Fibroblast of lung (primary cell): ENCODE measurements at regions not wholly inside any gene's neighbourhood (a gene's known extent, or its start where the extent isn't known, plus 50 kb on each side); places are given as distances from the start of the nearest gene placed in this dataset.
"Not testable (repeated sequence)": the region's sequence is repeated elsewhere in the genome, so short reads cannot be mapped to it uniquely, and the experiment has no call there.

Experiments
- DNase-seq, 2 donors: peaks; one replicate each; pipeline versions ENCODE4 v3.0.0 to v3.0.0-alpha.2; 2010; ENCODE audit warnings: low read depth in 2 of 2
- H2AFZ ChIP-seq: 2 replicates; pipeline ENCODE4 v1.5.1; 2012; ENCODE audit warnings: low read length, control low read depth, inconsistent platforms
- H3K27ac ChIP-seq: 2 replicates; pipeline ENCODE4 v1.5.1; 2011; ENCODE audit warnings: low read length, control low read depth; ENCODE audit not compliant: insufficient read depth
- H3K27me3 ChIP-seq: 2 replicates; pipeline ENCODE4 v1.5.1; 2011; ENCODE audit warnings: mild to moderate bottlenecking, low read length; ENCODE audit not compliant: control insufficient read depth, insufficient read depth
- H3K36me3 ChIP-seq: 2 replicates; pipeline ENCODE4 v1.5.1; 2011; ENCODE audit warnings: low read length; ENCODE audit not compliant: control insufficient read depth, insufficient read depth
- H3K4me1 ChIP-seq: 2 replicates; pipeline ENCODE4 v1.5.1; 2011; ENCODE audit warnings: low read length; ENCODE audit not compliant: control insufficient read depth, insufficient read depth; ENCODE audit errors: extremely low read depth
- H3K4me2 ChIP-seq: 2 replicates; pipeline ENCODE4 v1.5.1; 2011; ENCODE audit warnings: low read length, control low read depth; ENCODE audit not compliant: insufficient read depth; ENCODE audit errors: extremely low read depth
- H3K4me3 ChIP-seq, 4 experiments: fragments of 200-600 bp in 1 of 4; sonication (generic) in 1 of 4; replicated peaks in 1 of 4; 2 replicates each; pipeline ENCODE4 v1.5.1; 2011 to 2016; ENCODE audit warnings: low read length in 4 of 4, low read depth in 3 of 4, mild to moderate bottlenecking in 3 of 4, control low read depth in 2 of 4, inconsistent platforms in 1 of 4, mixed read lengths in 1 of 4; ENCODE audit not compliant: insufficient read depth in 1 of 4; ENCODE audit errors: control extremely low read depth in 1 of 4
- H3K79me2 ChIP-seq: 2 replicates; pipeline ENCODE4 v1.5.1; 2012; ENCODE audit warnings: mild to moderate bottlenecking, low read length, inconsistent platforms; ENCODE audit not compliant: control insufficient read depth, insufficient read depth
- H3K9ac ChIP-seq: 2 replicates; pipeline ENCODE4 v1.5.1; 2011; ENCODE audit warnings: mild to moderate bottlenecking, low read length, control low read depth; ENCODE audit not compliant: insufficient read depth
- H3K9me3 ChIP-seq: 2 replicates; pipeline ENCODE4 v1.5.1; 2012; ENCODE audit warnings: low read depth, low read length; ENCODE audit not compliant: control insufficient read depth, insufficient read depth
- H4K20me1 ChIP-seq: 2 replicates; pipeline ENCODE4 v1.5.1; 2011; ENCODE audit warnings: low read length; ENCODE audit not compliant: control insufficient read depth, insufficient read depth; ENCODE audit errors: extremely low read depth
- CTCF ChIP-seq, 2 donors: IDR thresholded peaks in 1 of 2; conservative IDR thresholded peaks in 1 of 2; 1 replicate in 1 of 2; 2 replicates in 1 of 2; pipeline ENCODE4 v1.5.1; 2011 to 2012; ENCODE audit warnings: low read length in 2 of 2, control low read depth in 1 of 2, inconsistent platforms in 1 of 2, low read depth in 1 of 2, mild to moderate bottlenecking in 1 of 2
- EZH2 ChIP-seq: IDR thresholded peaks from 2 replicates; pipeline ENCODE4 v1.5.1; 2012; ENCODE audit warnings: low read length, control low read depth, mild to moderate bottlenecking; ENCODE audit errors: missing control alignments

- Histone ChIP-seq H3K9ac (no peak overlapping the region), H3K4me3 (no peak overlapping the region), H3K9me3 (no peaks in the 10 kb centered on the region), H3K36me3 (no peaks in the 10 kb centered on the region), H3K4me2 (no peak overlapping the region), H3K79me2 (no peaks in the 10 kb centered on the region), H3K4me1 (no peaks in the 10 kb centered on the region), H4K20me1 (no peaks in the 10 kb centered on the region), H3K27me3 (peaks cover 4% of the 10 kb centered on the region), H2AFZ (no peak overlapping the region), H3K27ac (no peak overlapping the region)
- DNase-seq: peak in 1 of 2 donors; percentile 91
- TF ChIP-seq EZH2: no peak
- no peak for TF ChIP-seq CTCF (conservative IDR thresholded peaks at IDR 0.05 in 1 of 2, IDR thresholded peaks at IDR 0.05 in 1 of 2; ENCODE audit: low read depth in 1 of 2, low read length in 2 of 2)
Observed at GRCh38 chr12:25352083-25352918, 101.6 kb upstream of the KRAS start.

GRCh38 chr12:25348593-25348895, 97.8 kb upstream of the KRAS start:
- DNase-seq: no peak
- Histone ChIP-seq H3K27me3 (peaks cover 4% of the 10 kb centered on the region), H3K36me3 (no peaks in the 10 kb centered on the region), H2AFZ (no peak overlapping the region), H3K4me2 (no peak overlapping the region), H3K27ac (no peak overlapping the region), H3K4me3 (no peak overlapping the region), H4K20me1 (no peaks in the 10 kb centered on the region), H3K4me1 (no peaks in the 10 kb centered on the region), H3K9ac (no peak overlapping the region), H3K79me2 (no peaks in the 10 kb centered on the region), H3K9me3 (no peaks in the 10 kb centered on the region)
- TF ChIP-seq CTCF (conservative IDR thresholded peaks at IDR 0.05 in 1 of 2, IDR thresholded peaks at IDR 0.05 in 1 of 2; ENCODE audit: low read depth in 1 of 2, low read length in 2 of 2) (no peak), EZH2 (no peak)

- Histone ChIP-seq H4K20me1 (no peaks in the 10 kb centered on the region), H3K4me2 (no peak overlapping the region), H3K36me3 (no peaks in the 10 kb centered on the region), H3K27me3 (peaks cover 4% of the 10 kb centered on the region), H3K79me2 (no peaks in the 10 kb centered on the region), H3K4me1 (no peaks in the 10 kb centered on the region), H2AFZ (no peak overlapping the region), H3K9ac (no peak overlapping the region), H3K4me3 (no peak overlapping the region), H3K9me3 (no peaks in the 10 kb centered on the region), H3K27ac (no peak overlapping the region)
- DNase-seq: peak in 1 of 2 donors; percentile 26
- TF ChIP-seq CTCF (conservative IDR thresholded peaks at IDR 0.05 in 1 of 2, IDR thresholded peaks at IDR 0.05 in 1 of 2; ENCODE audit: low read depth in 1 of 2, low read length in 2 of 2) (no peak), EZH2 (no peak)
Observed at GRCh38 chr12:25347716-25348592, 97.2 kb upstream of the KRAS start.

GRCh38 chr12:25341877-25342276, 91.1 kb upstream of the KRAS start:
- H3K36me3 ChIP-seq, H3K27me3 ChIP-seq, H3K4me2 ChIP-seq, H3K9ac ChIP-seq, H3K4me3 ChIP-seq, DNase-seq, H2AFZ ChIP-seq, H3K4me1 ChIP-seq, H4K20me1 ChIP-seq, H3K27ac ChIP-seq, H3K79me2 ChIP-seq, H3K9me3 ChIP-seq: not testable (repeated sequence)
